Nephron (organoid): ENCODE measurements at regions not wholly inside any gene's neighbourhood (a gene's known extent, or its start where the extent isn't known, plus 50 kb on each side); places are given as distances from the start of the nearest gene placed in this dataset.

Experiments
- H3K27ac Mint-ChIP-seq, 3 experiments: 2 replicates each; pipeline ENCODE4 v1.8.0; 2020; ENCODE audit warnings: mixed read lengths in 3 of 3, mild to moderate bottlenecking in 2 of 3, moderate library complexity in 1 of 3
- H3K27me3 Mint-ChIP-seq: 2 replicates; pipeline ENCODE4 v1.8.0; 2021; ENCODE audit warnings: low read depth, mild to moderate bottlenecking, moderate library complexity, mixed read lengths
- H3K36me3 Mint-ChIP-seq: 2 replicates; pipeline ENCODE4 v1.8.0; 2020; ENCODE audit warnings: low read depth, mixed read lengths
- H3K4me1 Mint-ChIP-seq: 2 replicates; pipeline ENCODE4 v1.8.0; 2020; ENCODE audit warnings: mixed read lengths
- H3K4me3 Mint-ChIP-seq, 3 experiments: 2 replicates each; pipeline ENCODE4 v1.8.0; 2020; ENCODE audit warnings: mild to moderate bottlenecking in 3 of 3, mixed read lengths in 3 of 3, moderate library complexity in 2 of 3
- H3K9me3 Mint-ChIP-seq: 2 replicates; pipeline ENCODE4 v1.8.0; 2020; ENCODE audit warnings: mixed read lengths
- CTCF ChIP-seq, 3 experiments: fragments of 200-600 bp; sonication (generic); IDR thresholded peaks; one replicate each; pipeline ENCODE4 v1.5.0; 2021; ENCODE audit warnings: antibody characterized with exemption in 3 of 3; ENCODE audit not compliant: unreplicated experiment in 3 of 3

DNA sequence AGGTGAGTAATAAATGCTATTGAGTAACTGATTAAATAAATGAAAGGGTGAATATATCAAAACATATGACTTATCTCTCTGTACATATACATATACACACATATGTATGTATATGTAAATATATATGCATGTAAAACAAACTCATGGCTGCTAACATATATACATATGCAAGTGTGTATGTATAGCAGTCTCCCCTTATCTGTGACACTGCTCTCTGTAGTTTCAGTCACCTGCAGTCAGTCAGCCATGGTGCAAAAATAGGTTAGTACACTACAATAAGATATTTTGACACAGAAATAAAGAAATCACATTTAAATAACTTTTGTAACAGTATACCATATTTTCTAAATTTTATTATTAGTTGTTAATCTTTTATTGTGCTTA, 467.4 kb downstream of the EPHA5 start:
- Mint-ChIP-seq H3K9me3 (peaks cover 2% of the 10 kb centered on the region), H3K4me3 (no peak overlapping the region), H3K27me3 (no peaks in the 10 kb centered on the region)

DNA sequence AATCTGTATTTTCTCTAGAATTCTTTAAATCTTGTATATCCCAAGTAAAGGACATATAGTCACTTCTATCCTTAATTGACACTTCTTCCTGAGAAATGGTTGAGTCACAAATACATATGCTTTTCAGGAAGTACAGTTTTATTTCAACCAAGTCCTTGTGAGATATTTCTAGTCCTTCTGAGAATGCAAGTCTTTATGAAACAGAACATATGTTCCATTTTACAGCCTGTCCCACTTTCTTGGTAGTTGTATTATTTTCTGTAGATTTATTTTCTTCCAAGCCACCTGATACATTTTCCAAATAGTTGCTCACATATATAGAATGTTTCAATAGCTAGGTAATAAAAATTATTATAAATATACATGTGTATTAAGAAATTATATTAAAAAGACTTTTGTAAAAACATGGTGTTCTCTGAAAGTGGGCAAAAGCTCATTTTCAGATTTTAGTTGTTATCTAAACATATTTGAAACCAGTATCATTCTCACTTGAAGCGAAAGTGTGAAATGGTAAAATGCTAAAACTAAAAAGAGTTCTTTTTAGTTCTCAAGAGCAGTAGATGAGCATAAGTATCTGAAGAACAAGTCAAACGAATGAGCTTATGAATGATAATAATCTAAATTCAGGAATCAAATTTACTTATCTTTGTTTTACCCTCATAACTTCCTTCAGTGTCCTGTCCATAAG, 468.0 kb downstream of the EPHA5 start:
- Mint-ChIP-seq H3K4me1 (no peaks in the 10 kb centered on the region), H3K36me3 (no peaks in the 10 kb centered on the region), H3K27ac (no peak overlapping the region), H3K9me3 (peaks cover 2% of the 10 kb centered on the region), H3K4me3 (no peak overlapping the region), H3K27me3 (no peaks in the 10 kb centered on the region)
- no peak for TF ChIP-seq CTCF (IDR thresholded peaks at IDR 0.05; ENCODE audit: unreplicated experiment in 3 of 3)

More for the DNA sequence above, 467.4 kb downstream of the EPHA5 start:
- no peak overlapping the region for H3K27ac Mint-ChIP-seq
- TF ChIP-seq CTCF (IDR thresholded peaks at IDR 0.05; ENCODE audit: unreplicated experiment in 3 of 3) = no peak
- no peaks in the 10 kb centered on the region for H3K4me1 Mint-ChIP-seq
- no peaks in the 10 kb centered on the region for H3K36me3 Mint-ChIP-seq

GRCh38 chr4:65195666-65196065, 474.6 kb downstream of the EPHA5 start:
- Mint-ChIP-seq H3K36me3 (no peaks in the 10 kb centered on the region), H3K27ac (no peak overlapping the region), H3K4me3 (no peak overlapping the region), H3K4me1 (no peaks in the 10 kb centered on the region), H3K27me3 (no peaks in the 10 kb centered on the region), H3K9me3 (no peaks in the 10 kb centered on the region)
- TF ChIP-seq CTCF (IDR thresholded peaks at IDR 0.05; ENCODE audit: unreplicated experiment in 3 of 3) = no peak

- Mint-ChIP-seq H3K4me1 (no peaks in the 10 kb centered on the region), H3K27ac (no peak overlapping the region), H3K27me3 (no peaks in the 10 kb centered on the region), H3K9me3 (no peaks in the 10 kb centered on the region), H3K36me3 (no peaks in the 10 kb centered on the region), H3K4me3 (no peak overlapping the region)
- TF ChIP-seq CTCF (IDR thresholded peaks at IDR 0.05; ENCODE audit: unreplicated experiment in 3 of 3) = no peak
Observed at GRCh38 chr4:65195002-65195401, 475.3 kb downstream of the EPHA5 start.

- TF ChIP-seq CTCF (IDR thresholded peaks at IDR 0.05; ENCODE audit: unreplicated experiment in 3 of 3) = no peak
- H3K27me3 Mint-ChIP-seq = no peaks in the 10 kb centered on the region
- H3K4me3 Mint-ChIP-seq = no peak overlapping the region
Observed at GRCh38 chr4:65193985-65194384, 476.3 kb downstream of the EPHA5 start.

GRCh38 chr4:65190780-65191179, 479.5 kb downstream of the EPHA5 start:
- H3K4me3 Mint-ChIP-seq = no peak overlapping the region
- no peaks in the 10 kb centered on the region for H3K27me3 Mint-ChIP-seq
- H3K4me1 Mint-ChIP-seq = no peaks in the 10 kb centered on the region
- no peaks in the 10 kb centered on the region for H3K36me3 Mint-ChIP-seq
- no peak overlapping the region for H3K27ac Mint-ChIP-seq
- TF ChIP-seq CTCF (IDR thresholded peaks at IDR 0.05; ENCODE audit: unreplicated experiment in 3 of 3) = no peak
- no peaks in the 10 kb centered on the region for H3K9me3 Mint-ChIP-seq

More at GRCh38 chr4:65193985-65194384, 476.3 kb downstream of the EPHA5 start:
- Mint-ChIP-seq H3K36me3 (no peaks in the 10 kb centered on the region), H3K9me3 (no peaks in the 10 kb centered on the region), H3K27ac (no peak overlapping the region), H3K4me1 (no peaks in the 10 kb centered on the region)
